ENCODE measurements at regions not wholly inside any gene's neighbourhood (a gene's known extent, or its start where the extent isn't known, plus 50 kb on each side); places are given as distances from the start of the nearest gene placed in this dataset.

- Histone ChIP-seq H3K9ac (ENCODE audit: insufficient read depth in 1 of 2, low read length in 2 of 2) (no peak overlapping the region), H3K27me3 (ENCODE audit: control insufficient read depth in 3 of 3, insufficient read depth in 3 of 3, low read length in 2 of 3) (no peaks in the 10 kb centered on the region), H3K27ac (ENCODE audit: low read depth in 1 of 2, low read length in 1 of 2) (no peak overlapping the region), H3K36me3 (ENCODE audit: control insufficient read depth in 4 of 4, insufficient read depth in 4 of 4, low read length in 4 of 4) (no peaks in the 10 kb centered on the region), H3K9me3 (ENCODE audit: control insufficient read depth in 4 of 4, insufficient read depth in 3 of 4, low read length in 3 of 4) (peaks cover 0 to 3% (median 0%) of the 10 kb centered on the region in 4 donors), H3K4me3 (no peak overlapping the region), H3K4me1 (ENCODE audit: control insufficient read depth in 5 of 5, insufficient read depth in 5 of 5, low read length in 5 of 5) (peaks cover 0 to 17% (median 0%) of the 10 kb centered on the region in 5 donors)
- no peak for ATAC-seq (ENCODE audit: insufficient read depth, low FRiP score)
- WGBS, 2 donors: 82 to 85% methylated on average over 3 of the region's 3 CpGs
- no peak for TF ChIP-seq CTCF (IDR thresholded peaks at IDR 0.05; ENCODE audit: control extremely low read depth, extremely low read depth)
- no peak for DNase-seq
These were observed 459.1 kb downstream of the CDH2 start for GRCh38 chr18:27717816-27718215.

DNA sequence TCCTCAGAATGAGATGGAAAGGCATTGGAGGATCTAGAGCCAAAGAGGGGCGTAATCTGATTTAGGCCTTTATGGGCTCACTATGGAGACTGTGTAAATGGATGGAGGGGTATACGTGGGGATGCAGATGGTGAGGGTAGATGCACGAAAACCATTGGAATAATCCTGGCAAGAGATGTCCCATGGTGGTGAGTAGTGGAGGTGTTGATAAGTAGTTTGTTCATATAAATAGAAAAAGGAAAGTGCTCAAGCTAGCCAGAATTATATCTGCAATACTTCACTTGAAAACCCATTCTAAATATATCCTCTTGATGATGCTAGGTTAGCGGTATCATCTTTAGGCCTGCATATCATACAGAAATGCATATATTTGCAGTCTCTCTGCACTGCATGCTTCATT, 459.7 kb downstream of the CDH2 start:
- no peaks in the 10 kb centered on the region for H3K36me3 ChIP-seq (ENCODE audit: control insufficient read depth in 4 of 4, insufficient read depth in 4 of 4, low read length in 4 of 4)
- 92 to 97% methylated on average over 4 of the region's 4 CpGs for WGBS, 2 donors
- no peak overlapping the region for H3K4me3 ChIP-seq
- H3K9ac ChIP-seq (ENCODE audit: insufficient read depth in 1 of 2, low read length in 2 of 2): no peak overlapping the region
- TF ChIP-seq CTCF (IDR thresholded peaks at IDR 0.05; ENCODE audit: control extremely low read depth, extremely low read depth): no peak
- H3K9me3 ChIP-seq (ENCODE audit: control insufficient read depth in 4 of 4, insufficient read depth in 3 of 4, low read length in 3 of 4): peaks cover 0 to 3% (median 0%) of the 10 kb centered on the region in 4 donors
- H3K27ac ChIP-seq (ENCODE audit: low read depth in 1 of 2, low read length in 1 of 2): no peak overlapping the region
- peaks cover 0 to 19% (median 0%) of the 10 kb centered on the region in 5 donors for H3K4me1 ChIP-seq (ENCODE audit: control insufficient read depth in 5 of 5, insufficient read depth in 5 of 5, low read length in 5 of 5)
- H3K27me3 ChIP-seq (ENCODE audit: control insufficient read depth in 3 of 3, insufficient read depth in 3 of 3, low read length in 2 of 3): no peaks in the 10 kb centered on the region
- DNase-seq (no peak), ATAC-seq (ENCODE audit: insufficient read depth, low FRiP score) (no peak)

DNA sequence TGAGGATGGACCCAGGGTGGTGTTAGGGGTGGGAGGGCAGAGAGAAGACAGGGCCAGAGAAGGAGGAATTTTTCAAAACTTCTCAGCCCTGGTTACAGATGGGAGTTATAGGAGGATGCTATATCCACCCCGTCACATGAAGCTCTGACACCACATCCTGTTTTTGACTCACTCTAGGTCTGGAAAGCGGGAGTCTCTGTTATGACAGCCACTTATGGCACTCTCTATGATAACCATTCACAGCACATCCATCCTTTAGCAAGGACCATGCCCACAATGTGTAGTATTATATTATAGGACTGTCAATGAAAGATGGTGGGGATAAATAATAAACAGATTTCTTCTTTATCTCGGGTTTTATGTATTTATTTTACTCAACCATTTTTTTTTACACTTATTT, 461.2 kb downstream of the CDH2 start:
- TF ChIP-seq CTCF (IDR thresholded peaks at IDR 0.05; ENCODE audit: control extremely low read depth, extremely low read depth): no peak
- 70 to 80% methylated on average over 3 of the region's 3 CpGs for WGBS, 2 donors

GRCh38 chr18:27713738-27714095, 463.2 kb downstream of the CDH2 start:
- no peak for TF ChIP-seq CTCF (IDR thresholded peaks at IDR 0.05; ENCODE audit: control extremely low read depth, extremely low read depth)
- ATAC-seq (ENCODE audit: insufficient read depth, low FRiP score): no peak
- 61 to 72% methylated on average over 3 of the region's 3 CpGs for WGBS, 2 donors

More for the DNA sequence above, 461.2 kb downstream of the CDH2 start:
- Histone ChIP-seq H3K27me3 (ENCODE audit: control insufficient read depth in 3 of 3, insufficient read depth in 3 of 3, low read length in 2 of 3) (no peaks in the 10 kb centered on the region), H3K36me3 (ENCODE audit: control insufficient read depth in 4 of 4, insufficient read depth in 4 of 4, low read length in 4 of 4) (no peaks in the 10 kb centered on the region), H3K27ac (ENCODE audit: low read depth in 1 of 2, low read length in 1 of 2) (no peak overlapping the region), H3K4me3 (no peak overlapping the region), H3K9me3 (ENCODE audit: control insufficient read depth in 4 of 4, insufficient read depth in 3 of 4, low read length in 3 of 4) (peaks cover 0 to 3% (median 0%) of the 10 kb centered on the region in 4 donors), H3K4me1 (ENCODE audit: control insufficient read depth in 5 of 5, insufficient read depth in 5 of 5, low read length in 5 of 5) (peaks cover 0 to 23% (median 0%) of the 10 kb centered on the region in 5 donors), H3K9ac (ENCODE audit: insufficient read depth in 1 of 2, low read length in 2 of 2) (no peak overlapping the region)
- no peak for DNase-seq
- ATAC-seq (ENCODE audit: insufficient read depth, low FRiP score): no peak

More at GRCh38 chr18:27713738-27714095, 463.2 kb downstream of the CDH2 start:
- H3K4me1 ChIP-seq (ENCODE audit: control insufficient read depth in 5 of 5, insufficient read depth in 5 of 5, low read length in 5 of 5): peaks cover 0 to 23% (median 0%) of the 10 kb centered on the region in 5 donors
- no peaks in the 10 kb centered on the region for H3K27me3 ChIP-seq (ENCODE audit: control insufficient read depth in 3 of 3, insufficient read depth in 3 of 3, low read length in 2 of 3)
- no peak overlapping the region for H3K9ac ChIP-seq (ENCODE audit: insufficient read depth in 1 of 2, low read length in 2 of 2)
- DNase-seq: peak in 2 of 3 donors; percentile 35 to 70
- no peak overlapping the region for H3K27ac ChIP-seq (ENCODE audit: low read depth in 1 of 2, low read length in 1 of 2)
- H3K4me3 ChIP-seq: no peak overlapping the region
- peaks cover 0 to 5% (median 1%) of the 10 kb centered on the region in 4 donors for H3K9me3 ChIP-seq (ENCODE audit: control insufficient read depth in 4 of 4, insufficient read depth in 3 of 4, low read length in 3 of 4)
- no peaks in the 10 kb centered on the region for H3K36me3 ChIP-seq (ENCODE audit: control insufficient read depth in 4 of 4, insufficient read depth in 4 of 4, low read length in 4 of 4)

All from lung (tissue), 11 donors.